ENCODE measurements at regions not wholly inside any gene's neighbourhood (a gene's known extent, or its start where the extent isn't known, plus 50 kb on each side); places are given as distances from the start of the nearest gene placed in this dataset.

DNA sequence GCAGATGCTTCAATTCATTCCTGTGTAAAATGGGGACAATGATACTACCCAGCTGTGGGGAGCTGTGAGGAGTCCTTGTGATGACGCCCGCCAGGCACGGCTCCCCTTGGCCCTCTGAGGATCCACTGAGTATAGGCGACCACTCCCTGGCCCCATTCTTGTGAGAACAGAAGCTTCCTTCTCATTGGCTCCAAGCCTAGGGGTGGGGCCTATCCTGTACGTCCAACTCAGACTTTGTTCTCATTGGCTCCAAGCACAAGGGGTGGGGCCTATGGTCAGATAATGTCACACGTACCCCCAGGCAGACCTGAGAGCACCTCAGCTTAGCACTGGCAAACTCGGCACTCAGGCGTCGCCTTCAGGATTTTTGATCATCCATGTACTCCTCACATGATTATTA, 232.9 kb upstream of the MVB12B start:
- TF ChIP-seq, protein P1, sequence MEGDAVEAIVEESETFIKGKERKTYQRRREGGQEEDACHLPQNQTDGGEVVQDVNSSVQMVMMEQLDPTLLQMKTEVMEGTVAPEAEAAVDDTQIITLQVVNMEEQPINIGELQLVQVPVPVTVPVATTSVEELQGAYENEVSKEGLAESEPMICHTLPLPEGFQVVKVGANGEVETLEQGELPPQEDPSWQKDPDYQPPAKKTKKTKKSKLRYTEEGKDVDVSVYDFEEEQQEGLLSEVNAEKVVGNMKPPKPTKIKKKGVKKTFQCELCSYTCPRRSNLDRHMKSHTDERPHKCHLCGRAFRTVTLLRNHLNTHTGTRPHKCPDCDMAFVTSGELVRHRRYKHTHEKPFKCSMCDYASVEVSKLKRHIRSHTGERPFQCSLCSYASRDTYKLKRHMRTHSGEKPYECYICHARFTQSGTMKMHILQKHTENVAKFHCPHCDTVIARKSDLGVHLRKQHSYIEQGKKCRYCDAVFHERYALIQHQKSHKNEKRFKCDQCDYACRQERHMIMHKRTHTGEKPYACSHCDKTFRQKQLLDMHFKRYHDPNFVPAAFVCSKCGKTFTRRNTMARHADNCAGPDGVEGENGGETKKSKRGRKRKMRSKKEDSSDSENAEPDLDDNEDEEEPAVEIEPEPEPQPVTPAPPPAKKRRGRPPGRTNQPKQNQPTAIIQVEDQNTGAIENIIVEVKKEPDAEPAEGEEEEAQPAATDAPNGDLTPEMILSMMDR (IDR thresholded peaks at IDR 0.05 in 4 of 5, conservative IDR thresholded peaks at IDR 0.05 in 1 of 5): no peak
- no peak for TF ChIP-seq POLR2A (IDR thresholded peaks at IDR 0.05)

Data from gastrocnemius medialis (tissue), 4 donors.